Endothelial cell of umbilical vein (primary cell): ENCODE measurements at regions not wholly inside any gene's neighbourhood (a gene's known extent, or its start where the extent isn't known, plus 50 kb on each side); places are given as distances from the start of the nearest gene placed in this dataset. TPM values are rescaled to one million over a fixed set of nuclear protein-coding genes. Genes with fewer than 3 reads are reported as not detected.
"Not testable (repeated sequence)": the region's sequence is repeated elsewhere in the genome, so short reads cannot be mapped to it uniquely, and the experiment has no call there.

Experiments used
- BruUV-seq: library from RNA; stranded (reverse); fragments of 400-500 nt; replicated peaks from 2 replicates; lab custom pipeline; 2021; lab: Mats Ljungman, UMichigan
- CTCF ChIA-PET: fragments of 300-600, 350-600 bp; sonication (Branson Sonifier 250); formaldehyde crosslinking; loops from one replicate; lab custom pipeline; 2021; ENCODE audit warnings: antibody characterized with exemption, inconsistent platforms; lab: Charles Lee
- POLR2A ChIA-PET: fragments of 300-600, 350-600 bp; sonication (Branson Sonifier 250); formaldehyde crosslinking; loops from one replicate; lab custom pipeline; 2021; ENCODE audit warnings: antibody characterized with exemption, inconsistent platforms; lab: Charles Lee
- DNase-seq: peaks from one replicate; pipeline ENCODE4 v3.0.0-alpha.2; 2011; ENCODE audit warnings: low read depth, low spot score
- FAIRE-seq: peaks from 2 replicates; lab custom pipeline; 2011; peaks lifted over from hg19 to GRCh38; lab: Jason Lieb, UNC
- H2AFZ ChIP-seq: 2 replicates; pipeline ENCODE4 v1.6.0; 2012; ENCODE audit warnings: low read depth, low read length, control low read depth, inconsistent platforms
- H3K27ac ChIP-seq: 2 replicates; pipeline ENCODE4 v1.5.1; 2011; ENCODE audit warnings: low read depth, mild to moderate bottlenecking, control low read depth, low read length, moderate library complexity; ENCODE audit not compliant: insufficient read depth
- H3K27me3 ChIP-seq, 2 experiments: 2 replicates each; pipeline versions ENCODE4 v1.6.0 to v1.6.1; 2011; ENCODE audit warnings: low read length in 2 of 2, mixed read lengths in 1 of 2; ENCODE audit not compliant: control insufficient read depth in 2 of 2, insufficient read depth in 2 of 2
- H3K36me3 ChIP-seq, 2 experiments: 2 replicates in 1 of 2; 3 replicates in 1 of 2; pipeline ENCODE4 v1.5.1; 2011; ENCODE audit warnings: low read length in 2 of 2, mild to moderate bottlenecking in 1 of 2, moderate library complexity in 1 of 2; ENCODE audit not compliant: control insufficient read depth in 2 of 2, insufficient read depth in 2 of 2; ENCODE audit errors: extremely low read depth in 1 of 2
- H3K4me1 ChIP-seq: 3 replicates; pipeline ENCODE4 v1.5.1; 2011; ENCODE audit warnings: mild to moderate bottlenecking, low read length; ENCODE audit not compliant: control insufficient read depth, insufficient read depth; ENCODE audit errors: extremely low read depth
- H3K4me2 ChIP-seq: 2 replicates; pipeline ENCODE4 v1.6.1; 2011; ENCODE audit warnings: low read length, control low read depth, mixed read lengths; ENCODE audit not compliant: insufficient read depth
- H3K4me3 ChIP-seq, 3 experiments: fragments of 200-600 bp in 1 of 3; sonication (generic), shearing (Covaris generic) in 1 of 3; replicated peaks in 1 of 3; 2 replicates each; pipeline ENCODE4 v1.5.1; 2011 to 2016; ENCODE audit warnings: control low read depth in 3 of 3, low read length in 3 of 3, mild to moderate bottlenecking in 2 of 3, inconsistent platforms in 1 of 3, low read depth in 1 of 3, moderate library complexity in 1 of 3; ENCODE audit not compliant: insufficient read depth in 1 of 3
- H3K79me2 ChIP-seq: 2 replicates; pipeline ENCODE4 v1.6.0; 2012; ENCODE audit warnings: low read length, inconsistent platforms; ENCODE audit not compliant: control insufficient read depth, insufficient read depth
- H3K9ac ChIP-seq: replicated peaks from 2 replicates; pipeline ENCODE3; 2011; ENCODE audit warnings: low read length, control low read depth; ENCODE audit not compliant: insufficient read depth; ENCODE audit errors: extremely low read depth
- H3K9me1 ChIP-seq: replicated peaks from 3 replicates; pipeline ENCODE4 v1.6.0; 2011; ENCODE audit warnings: mild to moderate bottlenecking, low read length; ENCODE audit not compliant: control insufficient read depth, insufficient read depth; ENCODE audit errors: extremely low read depth
- H3K9me3 ChIP-seq: replicated peaks from 2 replicates; pipeline ENCODE4 v1.5.1; 2012; ENCODE audit warnings: low read length, inconsistent platforms; ENCODE audit not compliant: control insufficient read depth, insufficient read depth
- H4K20me1 ChIP-seq: replicated peaks from 2 replicates; pipeline ENCODE3; 2011; ENCODE audit warnings: mild to moderate bottlenecking, low read length; ENCODE audit not compliant: control insufficient read depth, insufficient read depth; ENCODE audit errors: extremely low read depth
- FOS ChIP-seq: IDR thresholded peaks from 2 replicates; pipeline ENCODE4 v1.6.1; 2011; ENCODE audit warnings: mild to moderate bottlenecking, low read length, moderate library complexity, borderline replicate concordance; ENCODE audit not compliant: insufficient read depth
- GATA2 ChIP-seq: IDR thresholded peaks from 2 replicates; pipeline ENCODE4 v1.7.0; 2011; ENCODE audit warnings: low read depth, mild to moderate bottlenecking, moderate library complexity, mixed read lengths, low read length; ENCODE audit not compliant: insufficient read length, insufficient read depth
- JUN ChIP-seq: IDR thresholded peaks from 2 replicates; pipeline ENCODE4 v1.6.1; 2011; ENCODE audit warnings: borderline replicate concordance, low read depth; ENCODE audit not compliant: insufficient read length, insufficient read depth
- MYC ChIP-seq: IDR thresholded peaks from one replicate; pipeline ENCODE4 v1.6.1; 2011; ENCODE audit warnings: mild to moderate bottlenecking, low read depth, low read length
- POLR2A ChIP-seq: IDR thresholded peaks from 2 replicates; pipeline ENCODE4 v1.6.1; 2012; ENCODE audit warnings: low read depth, mild to moderate bottlenecking, control low read depth, low read length
- POLR2AphosphoS5 ChIP-seq: IDR thresholded peaks from 2 replicates; pipeline ENCODE4 v1.6.1; 2012; ENCODE audit warnings: low read depth, mild to moderate bottlenecking, control low read depth, low read length, moderate library complexity; ENCODE audit not compliant: insufficient read depth
- dilution Hi-C: fragments of 300-500 bp; cut with MboI; formaldehyde crosslinking; loops from one replicate; pipeline ENCODE4 v1.15.0; 2019; ENCODE audit warnings: low sequenced_read_pairs; ENCODE audit not compliant: extremely low pct_ligation_motif_present
- intact Hi-C: fragments of 100-400 bp; cut with micrococcal nuclease; formaldehyde crosslinking; loops from one replicate; pipeline ENCODE4 v1.10.0; 2022
- microRNA-seq: library from miRNA; unstranded; fragments of <30 nt; microRNA quantifications from one replicate; pipeline ENCODE4 v1.2.0, GENCODE V29; 2021; ENCODE audit warnings: borderline number of aligned reads, borderline replicate concordance
- small RNA-seq: library from RNA; depleted of rRNA; stranded (forward); fragments of <200 nt; gene quantifications from one replicate; pipeline ENCODE3, GENCODE V24; 2012; ENCODE audit warnings: low replicate concordance, low read depth; ENCODE audit not compliant: insufficient read depth, insufficient read length

DNA sequence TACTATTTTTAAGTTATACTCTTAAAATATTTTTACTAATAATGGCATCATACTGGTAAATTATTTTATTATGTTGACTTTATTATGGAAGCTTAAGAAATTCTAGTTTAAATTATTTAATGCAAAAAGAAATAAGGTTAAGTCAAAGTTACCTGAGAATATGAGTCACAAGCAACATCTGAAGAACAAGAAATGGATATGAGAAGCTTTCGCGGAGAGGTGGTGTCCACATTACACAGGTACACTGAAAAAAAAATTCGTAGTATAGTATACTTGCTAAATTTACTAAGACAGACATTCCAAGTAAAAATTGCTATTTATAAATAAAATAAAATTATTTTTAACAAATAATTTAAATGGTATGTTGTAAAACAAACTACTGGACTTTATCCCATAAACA, 143.8 kb downstream of the AVL9 start:
- no peak overlapping the region for H2AFZ ChIP-seq
- ChIA-PET POLR2A (no interaction called here), CTCF (interaction anchor here (1.5 kb wide), 1 partner anchor 19 kb away, joined by 3 read pairs; no protein-coding TSS in a partner anchor)
- H3K27ac ChIP-seq: no peak overlapping the region
- no peaks in the 10 kb centered on the region for H3K79me2 ChIP-seq
- dilution Hi-C loops: no loop called here
- no peaks in the 10 kb centered on the region for H4K20me1 ChIP-seq
- intact Hi-C loops: no loop called here
- FAIRE-seq (no peak), DNase-seq (no peak)
- H3K9me1 ChIP-seq: no peaks in the 10 kb centered on the region
- H3K9ac ChIP-seq: no peak overlapping the region
- no peaks in the 10 kb centered on the region for H3K36me3 ChIP-seq
- H3K27me3 ChIP-seq: no peaks in the 10 kb centered on the region
- no peaks in the 10 kb centered on the region for H3K4me1 ChIP-seq
- H3K4me3 ChIP-seq: no peak overlapping the region
- no TSS peak for BruUV-seq
- H3K9me3 ChIP-seq: no peaks in the 10 kb centered on the region
- H3K4me2 ChIP-seq: no peak overlapping the region
- TF ChIP-seq JUN (no peak), MYC (no peak), GATA2 (no peak), FOS (no peak), POLR2AphosphoS5 (no peak), POLR2A (no peak)

DNA sequence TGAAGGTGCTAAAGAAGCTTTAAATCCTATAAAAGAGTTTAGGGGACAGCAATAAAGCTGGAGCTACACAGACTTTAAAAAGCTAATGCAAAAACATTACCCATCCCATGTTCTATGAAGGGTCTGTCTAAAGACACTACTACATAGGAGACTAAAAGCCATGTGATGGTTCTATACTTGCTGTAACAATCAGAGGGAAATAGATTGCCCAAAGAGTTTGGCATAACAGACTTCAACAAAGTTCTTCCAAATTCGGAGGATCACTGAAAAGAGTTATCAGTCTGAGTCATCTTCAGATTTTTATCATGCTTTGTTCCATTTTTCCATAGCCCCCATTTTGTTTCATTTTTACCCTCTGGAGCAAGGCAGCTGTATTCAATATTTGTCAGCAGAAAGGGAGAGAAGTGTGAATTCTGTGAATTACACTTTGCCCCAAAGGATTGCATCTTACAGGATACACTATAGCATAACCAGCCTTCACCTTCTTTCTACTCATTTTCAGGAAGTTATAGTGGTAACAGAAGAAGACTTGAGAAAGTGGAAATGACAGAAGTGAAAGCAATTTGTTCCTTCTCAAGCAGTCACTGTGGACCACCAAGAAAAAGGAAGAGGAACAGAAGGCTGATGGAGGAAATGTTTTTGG, 143.3 kb downstream of the AVL9 start:
- H3K4me3 ChIP-seq, intact Hi-C loops, CTCF ChIA-PET, H3K4me2 ChIP-seq, H4K20me1 ChIP-seq, H3K27ac ChIP-seq, H3K9me3 ChIP-seq, BruUV-seq, H3K36me3 ChIP-seq, dilution Hi-C loops, H3K79me2 ChIP-seq, H3K4me1 ChIP-seq, POLR2A ChIA-PET, DNase-seq, H2AFZ ChIP-seq, H3K9ac ChIP-seq, H3K27me3 ChIP-seq, FAIRE-seq, H3K9me1 ChIP-seq: not testable (repeated sequence)

Small RNA genes lying in the stretch of these regions (microRNA-seq; reads per million reads assigned to microRNA genes)
- not detected for gene MIR550A2
- gene MIR550B2: not detected

Small RNA genes lying in the stretch of these regions (small RNA-seq; reads per million reads assigned to genes)
- gene AC018645.1 (not detected), gene MIR550A2 (not detected), gene RF00322 (not detected)
